ENCODE measurements at regions not wholly inside any gene's neighbourhood (a gene's known extent, or its start where the extent isn't known, plus 50 kb on each side); places are given as distances from the start of the nearest gene placed in this dataset.

DNA sequence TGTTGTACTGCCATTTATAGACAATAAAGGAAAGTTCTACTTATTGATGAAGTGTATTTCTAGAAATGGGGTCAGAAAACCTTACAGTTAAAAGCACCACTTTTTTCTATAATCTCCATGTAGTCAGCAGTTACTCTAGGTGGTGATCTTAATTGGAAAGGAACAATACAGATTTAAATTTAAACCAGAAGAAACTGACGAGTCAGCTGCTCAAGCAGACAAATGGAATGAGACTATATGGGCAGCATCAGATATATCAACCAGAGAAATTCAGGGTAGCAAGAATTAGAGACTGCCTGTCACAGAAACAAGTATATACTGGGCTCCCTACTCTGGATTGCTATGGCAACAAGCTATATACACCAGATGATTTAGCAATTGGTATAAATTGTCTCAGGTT lies 99.6 kb upstream of the SCG2 start:
- no peak for DNase-seq (ENCODE audit: low read depth in 2 of 2)

DNA sequence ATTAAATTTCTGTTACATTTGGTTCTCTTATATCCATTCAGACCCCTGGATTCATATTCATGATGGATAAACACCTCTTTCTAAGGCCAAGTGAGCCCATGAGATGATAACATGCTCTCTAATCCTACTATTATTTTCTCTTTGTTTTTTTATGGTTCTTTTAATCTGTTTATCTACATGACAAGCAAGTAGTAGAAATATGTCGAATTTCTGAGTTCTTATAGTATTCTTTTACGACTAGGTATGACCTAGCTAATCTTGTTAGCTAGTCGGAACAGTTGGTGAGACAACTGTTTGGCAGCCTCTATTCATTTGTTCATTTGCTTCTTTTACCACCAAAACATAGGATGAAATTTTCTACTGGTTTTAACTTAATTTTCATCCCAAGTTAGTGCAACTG lies 98.1 kb upstream of the SCG2 start:
- DNase-seq (ENCODE audit: low read depth in 2 of 2), result no peak

DNA sequence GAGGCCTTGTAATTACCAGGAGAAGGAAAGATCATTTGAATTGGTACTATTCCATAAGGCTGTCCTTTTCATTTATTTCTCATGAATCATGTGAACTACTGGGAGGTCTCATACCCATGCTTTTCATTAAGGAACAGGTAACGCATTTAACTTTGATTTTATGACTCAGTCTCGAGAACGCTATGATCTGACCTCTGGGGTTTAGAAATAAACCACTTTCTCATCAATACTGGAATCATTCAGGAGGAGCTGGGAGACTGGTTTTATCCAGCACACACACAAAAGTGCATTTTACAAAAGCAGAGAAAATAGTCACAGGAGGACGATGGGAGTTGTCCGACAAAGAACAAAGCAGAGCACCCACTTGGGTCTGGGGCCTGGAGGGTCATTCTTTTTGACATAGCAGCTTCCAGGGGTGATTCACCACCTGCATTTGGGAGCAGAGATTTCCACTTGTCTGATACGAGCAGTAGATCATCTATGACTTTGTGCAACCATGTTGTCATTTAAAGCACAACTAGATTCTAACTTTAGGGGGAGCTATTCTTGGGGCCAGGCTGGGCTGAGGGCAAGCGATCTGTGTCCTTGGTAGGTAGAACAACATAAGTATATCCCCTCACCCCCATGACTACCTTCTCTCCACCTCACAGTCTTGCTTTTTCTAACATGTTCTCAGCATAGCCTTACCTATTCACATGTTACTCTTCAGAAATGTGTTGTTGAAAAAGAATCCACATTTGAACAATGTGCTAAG lies 95.9 kb upstream of the SCG2 start:
- no peak for DNase-seq (ENCODE audit: low read depth in 2 of 2)

DNA sequence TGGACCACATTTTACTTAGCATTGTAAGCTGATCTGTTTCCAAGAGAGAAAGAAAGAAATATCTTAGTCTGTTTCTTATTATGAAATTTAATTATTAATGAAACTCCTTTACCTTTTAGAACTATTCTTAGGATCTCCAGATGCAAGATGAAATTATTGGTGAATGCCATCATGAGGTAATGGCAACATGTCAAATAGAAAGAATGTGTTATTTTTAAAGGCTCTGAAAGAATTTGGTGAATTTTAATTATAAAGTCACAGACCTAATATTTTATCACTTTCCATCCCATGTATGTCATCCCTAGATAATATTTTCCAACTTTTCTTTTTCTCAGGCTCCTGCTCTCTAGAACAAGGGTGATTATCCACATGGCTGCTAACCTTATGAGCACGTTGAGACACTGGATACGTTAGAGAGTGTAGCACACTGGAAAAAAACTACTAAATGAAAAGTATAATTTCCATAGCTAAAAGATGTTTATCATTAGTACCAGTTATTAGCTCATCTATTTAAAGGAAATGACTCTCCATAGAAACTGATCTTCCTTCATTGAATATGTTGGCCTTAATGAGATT lies 95.2 kb upstream of the SCG2 start:
- DNase-seq (ENCODE audit: low read depth in 2 of 2), result no peak

GRCh38 chr2:223696719-223697118 lies 94.6 kb upstream of the SCG2 start:
- no peak for DNase-seq (ENCODE audit: low read depth in 2 of 2)

- DNase-seq (ENCODE audit: low read depth in 2 of 2), result peak in 1 of 2 experiments; percentile 26
These were observed 90.2 kb upstream of the SCG2 start for GRCh38 chr2:223692191-223692947.

GRCh38 chr2:223688094-223688835 lies 86.1 kb upstream of the SCG2 start:
- DNase-seq (ENCODE audit: low read depth in 2 of 2), result no peak

- DNase-seq (ENCODE audit: low read depth in 2 of 2), result no peak
These were observed 79.0 kb upstream of the SCG2 start for GRCh38 chr2:223681125-223681524.

DNA sequence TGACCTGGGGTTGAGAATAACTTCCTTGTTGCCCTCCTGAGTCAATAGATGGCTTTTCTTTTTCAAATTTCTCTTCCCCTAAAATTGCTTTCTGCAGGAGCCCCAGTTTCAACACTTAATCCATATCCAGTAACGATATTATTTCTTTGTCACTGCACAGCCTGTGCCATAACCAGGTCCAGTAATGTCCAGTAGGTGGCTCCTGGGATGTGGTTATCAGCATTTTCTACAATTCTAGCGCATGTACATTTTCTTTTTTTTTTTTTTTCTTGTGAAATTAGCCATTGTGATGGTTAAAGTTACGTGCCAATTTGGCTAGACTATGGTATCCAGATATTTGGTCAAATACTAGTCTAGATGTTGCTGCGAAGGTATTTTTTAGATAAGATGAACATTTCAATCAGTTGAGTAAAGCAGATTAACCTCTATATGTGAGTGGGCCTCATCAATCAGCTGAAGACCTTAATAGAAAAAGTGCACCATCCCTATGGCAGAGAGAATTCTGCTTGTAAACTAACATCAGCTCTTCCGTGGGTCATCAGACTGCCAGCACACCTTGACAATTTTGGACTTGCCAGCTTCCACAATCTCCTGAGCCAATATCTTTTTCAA lies 72.9 kb upstream of the SCG2 start:
- no peak for DNase-seq (ENCODE audit: low read depth in 2 of 2)

- DNase-seq (ENCODE audit: low read depth in 2 of 2), result no peak
These were observed 67.5 kb upstream of the SCG2 start for GRCh38 chr2:223669453-223670225.

- no peak for DNase-seq (ENCODE audit: low read depth in 2 of 2)
These were observed 66.3 kb upstream of the SCG2 start for GRCh38 chr2:223668302-223668998.

- DNase-seq (ENCODE audit: low read depth in 2 of 2), result peak; percentile 21 to 26
These were observed 52.3 kb upstream of the SCG2 start for GRCh38 chr2:223654384-223654915.

- DNase-seq (ENCODE audit: low read depth in 2 of 2), result no peak
These were observed 50.7 kb upstream of the SCG2 start for GRCh38 chr2:223652902-223653301.

- DNase-seq (ENCODE audit: low read depth in 2 of 2), result no peak
These were observed 50.0 kb upstream of the SCG2 start for GRCh38 chr2:223652122-223652521.

Data from fibroblast of skin of left biceps (primary cell).